Neural cell (in vitro differentiated cells): ENCODE measurements at regions not wholly inside any gene's neighbourhood (a gene's known extent, or its start where the extent isn't known, plus 50 kb on each side); places are given as distances from the start of the nearest gene placed in this dataset.

ENCODE experiments used
- CTCF ChIP-seq: fragments of 450-650 bp; IDR thresholded peaks from 2 replicates; pipeline ENCODE4 v1.5.1; 2014; ENCODE audit warnings: antibody characterized with exemption, mild to moderate bottlenecking, moderate library complexity; ENCODE audit not compliant: poor library complexity, severe bottlenecking
- EZH2 ChIP-seq: fragments of 200-600, 300-800 bp; shearing (Covaris generic), sonication (generic); IDR thresholded peaks from 2 replicates; pipeline ENCODE4 v1.6.1; 2014; ENCODE audit warnings: antibody characterized with exemption, low read length, borderline replicate concordance, mild to moderate bottlenecking; ENCODE audit not compliant: insufficient read depth, poor library complexity, severe bottlenecking
- MXI1 ChIP-seq: fragments of 450-650 bp; conservative IDR thresholded peaks from 2 replicates; pipeline ENCODE4 v1.6.1; 2014; ENCODE audit warnings: antibody characterized with exemption, mild to moderate bottlenecking; ENCODE audit not compliant: poor library complexity, severe bottlenecking
- POLR2AphosphoS5 ChIP-seq: IDR thresholded peaks from 2 replicates; pipeline ENCODE4 v1.6.1; 2012
- REST ChIP-seq: IDR thresholded peaks from 2 replicates; pipeline ENCODE4 v1.6.1; 2012; ENCODE audit warnings: borderline replicate concordance
- SMC3 ChIP-seq: fragments of 450-650 bp; conservative IDR thresholded peaks from 2 replicates; pipeline ENCODE4 v1.6.1; 2014; ENCODE audit warnings: antibody characterized with exemption, mild to moderate bottlenecking, moderate library complexity; ENCODE audit not compliant: poor library complexity

DNA sequence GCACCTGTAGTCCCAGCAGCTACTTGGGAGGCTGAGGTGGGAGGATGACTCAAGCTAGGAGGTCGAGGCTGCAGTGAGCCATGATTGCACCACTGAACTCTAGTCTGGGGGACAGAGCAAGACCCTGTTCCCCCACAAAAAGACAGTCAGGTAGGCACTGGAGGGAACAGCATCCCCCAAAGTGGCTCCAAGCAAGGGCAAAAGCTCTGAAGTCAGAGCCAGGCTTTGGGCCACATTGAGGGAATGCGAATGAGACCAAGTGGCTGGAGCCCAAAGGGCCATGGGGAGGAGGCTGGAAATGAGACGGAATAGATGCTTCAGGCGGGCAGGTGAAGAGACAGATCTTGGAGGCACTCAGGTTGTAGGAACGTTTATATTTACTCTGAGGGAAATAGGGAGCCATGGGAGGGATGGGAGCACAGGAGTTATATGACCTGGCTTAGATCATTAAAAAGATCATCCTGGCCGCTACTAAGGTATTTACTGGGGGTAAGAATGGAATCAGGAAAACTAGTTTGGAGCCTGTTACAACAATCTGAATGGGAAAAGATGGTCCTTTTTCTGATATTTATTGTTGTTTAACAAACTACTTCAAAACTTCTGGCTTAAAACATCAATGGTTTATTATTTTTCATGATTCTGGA lies 229.6 kb upstream of the ZNF217 start:
- TF ChIP-seq CTCF, result no peak
- TF ChIP-seq EZH2, result no peak
- no peak for TF ChIP-seq REST
- TF ChIP-seq MXI1, result no peak
- no peak for TF ChIP-seq SMC3
- TF ChIP-seq POLR2AphosphoS5, result no peak
